HEK293 (cell line): ENCODE measurements at regions not wholly inside any gene's neighbourhood (a gene's known extent, or its start where the extent isn't known, plus 50 kb on each side); places are given as distances from the start of the nearest gene placed in this dataset.

Source experiments
- CTCF ChIA-PET: fragments of 350-600 bp; formaldehyde crosslinking; extraction: SDS; loops from one replicate; lab custom pipeline; 2021; ENCODE audit warnings: antibody characterized with exemption; lab: Yijun Ruan, JAX
- POLR2A ChIA-PET: fragments of 300-600 bp; formaldehyde crosslinking; extraction: SDS; loops from one replicate; lab custom pipeline; 2020; ENCODE audit warnings: antibody characterized with exemption, inconsistent platforms; lab: Yijun Ruan, JAX
- H3K27ac ChIP-seq: fragments of 200-500 bp; sonication (Bioruptor generic); 2 replicates; pipeline ENCODE4 v1.5.1; 2014; ENCODE audit warnings: low read depth, low read length, control low read depth, inconsistent platforms; ENCODE audit errors: extremely low read depth
- H3K36me3 ChIP-seq, 2 experiments: fragments of 200-500 bp in 1 of 2; sonication (Bioruptor generic) in 1 of 2; 1 replicate in 1 of 2; 2 replicates in 1 of 2; pipeline ENCODE4 v1.5.1; 2014 to 2017; ENCODE audit warnings: inconsistent platforms in 2 of 2, low read length in 2 of 2; ENCODE audit not compliant: control insufficient read depth in 2 of 2, insufficient read depth in 1 of 2
- H3K4me1 ChIP-seq: fragments of 200-500 bp; sonication (Bioruptor generic); 2 replicates; pipeline ENCODE4 v1.5.1; 2014; ENCODE audit warnings: mild to moderate bottlenecking, low read length, inconsistent platforms; ENCODE audit not compliant: control insufficient read depth, insufficient read depth
- H3K4me3 ChIP-seq: 2 replicates; pipeline ENCODE4 v1.5.1; 2011; ENCODE audit warnings: low read depth, mild to moderate bottlenecking, control low read depth, low read length, moderate library complexity
- H3K9me3 ChIP-seq: fragments of 200-500 bp; sonication (Bioruptor generic); 2 replicates; pipeline ENCODE4 v1.5.1; 2014; ENCODE audit warnings: low read depth, low read length, inconsistent platforms; ENCODE audit not compliant: control insufficient read depth, insufficient read depth
- BCL11A ChIP-seq: fragments of 450-650 bp; formaldehyde crosslinking; IDR thresholded peaks from 2 replicates; pipeline ENCODE4 v1.5.1; 2016; ENCODE audit warnings: low read depth, missing biosample characterization, missing genetic modification characterization
- GFI1B ChIP-seq: fragments of 450-650 bp; formaldehyde crosslinking; IDR thresholded peaks from 2 replicates; pipeline ENCODE4 v1.5.1; 2016; ENCODE audit warnings: missing biosample characterization, missing genetic modification characterization
- GLI2 ChIP-seq: fragments of 450-650 bp; formaldehyde crosslinking; IDR thresholded peaks from 2 replicates; pipeline ENCODE4; 2017; ENCODE audit warnings: missing biosample characterization, missing genetic modification characterization, low read depth, borderline replicate concordance
- GLIS2 ChIP-seq: fragments of 450-650 bp; formaldehyde crosslinking; IDR thresholded peaks from 2 replicates; pipeline ENCODE4 v1.5.1; 2016; ENCODE audit warnings: missing biosample characterization, missing genetic modification characterization
- KLF16 ChIP-seq: fragments of 450-650 bp; formaldehyde crosslinking; IDR thresholded peaks from 2 replicates; pipeline ENCODE4 v1.5.1; 2017; ENCODE audit warnings: missing biosample characterization, missing genetic modification characterization
- KLF7 ChIP-seq: fragments of 450-650 bp; formaldehyde crosslinking; IDR thresholded peaks from 2 replicates; pipeline ENCODE4 v1.5.1; 2016; ENCODE audit warnings: missing biosample characterization, missing genetic modification characterization, borderline replicate concordance
- OSR2 ChIP-seq: fragments of 450-650 bp; formaldehyde crosslinking; IDR thresholded peaks from 2 replicates; pipeline ENCODE4 v1.5.1; 2016; ENCODE audit warnings: missing biosample characterization, missing genetic modification characterization
- PRDM1 ChIP-seq: fragments of 450-650 bp; formaldehyde crosslinking; IDR thresholded peaks from 2 replicates; pipeline ENCODE4; 2016; ENCODE audit warnings: missing biosample characterization, missing genetic modification characterization
- PRDM4 ChIP-seq: fragments of 450-650 bp; formaldehyde crosslinking; IDR thresholded peaks from 2 replicates; pipeline ENCODE4 v1.5.1; 2017; ENCODE audit warnings: missing biosample characterization, missing genetic modification characterization
- SP2 ChIP-seq: fragments of 450-650 bp; formaldehyde crosslinking; IDR thresholded peaks from 2 replicates; pipeline ENCODE4 v1.5.1; 2016; ENCODE audit warnings: missing biosample characterization, missing genetic modification characterization
- YY1 ChIP-seq: fragments of 450-650 bp; formaldehyde crosslinking; IDR thresholded peaks from 2 replicates; pipeline ENCODE4 v1.5.1; 2018; ENCODE audit warnings: missing biosample characterization, missing genetic modification characterization
- ZFHX2 ChIP-seq: fragments of 450-650 bp; formaldehyde crosslinking; conservative IDR thresholded peaks from 2 replicates; pipeline ENCODE4 v1.5.1; 2016; ENCODE audit warnings: missing biosample characterization, missing genetic modification characterization
- ZFP3 ChIP-seq: fragments of 450-650 bp; formaldehyde crosslinking; IDR thresholded peaks from 2 replicates; pipeline ENCODE4 v1.5.1; 2016; ENCODE audit warnings: low read depth, missing biosample characterization, missing genetic modification characterization
- ZFP37 ChIP-seq: fragments of 450-650 bp; formaldehyde crosslinking; IDR thresholded peaks from 2 replicates; pipeline ENCODE4 v1.5.1; 2016; ENCODE audit warnings: missing biosample characterization, missing genetic modification characterization
- ZNF138 ChIP-seq: fragments of 450-650 bp; formaldehyde crosslinking; IDR thresholded peaks from 2 replicates; pipeline ENCODE4 v1.5.1; 2016; ENCODE audit warnings: missing biosample characterization, missing genetic modification characterization, borderline replicate concordance
- ZNF174 ChIP-seq: fragments of 450-650 bp; formaldehyde crosslinking; IDR thresholded peaks from 2 replicates; pipeline ENCODE4 v1.5.0; 2017; ENCODE audit warnings: missing biosample characterization, mild to moderate bottlenecking, missing genetic modification characterization
- ZNF2 ChIP-seq: fragments of 450-650 bp; formaldehyde crosslinking; IDR thresholded peaks from 2 replicates; pipeline ENCODE4 v1.5.1; 2016; ENCODE audit warnings: missing biosample characterization, missing genetic modification characterization
- ZNF223 ChIP-seq: fragments of 450-650 bp; formaldehyde crosslinking; IDR thresholded peaks from 2 replicates; pipeline ENCODE4 v1.5.1; 2016; ENCODE audit warnings: missing biosample characterization, missing genetic modification characterization
- ZNF311 ChIP-seq: fragments of 450-650 bp; formaldehyde crosslinking; IDR thresholded peaks from 2 replicates; pipeline ENCODE4 v1.5.1; 2017; ENCODE audit warnings: missing biosample characterization, missing genetic modification characterization, borderline replicate concordance
- ZNF473 ChIP-seq: fragments of 450-650 bp; formaldehyde crosslinking; IDR thresholded peaks from 2 replicates; pipeline ENCODE4 v1.5.1; 2017; ENCODE audit warnings: missing biosample characterization, missing genetic modification characterization
- ZNF48 ChIP-seq: fragments of 450-650 bp; formaldehyde crosslinking; IDR thresholded peaks from 2 replicates; pipeline ENCODE4 v1.5.1; 2016; ENCODE audit warnings: missing biosample characterization, missing genetic modification characterization
- ZNF549 ChIP-seq: fragments of 450-650 bp; IDR thresholded peaks from 2 replicates; pipeline ENCODE4 v1.5.1; 2018; ENCODE audit warnings: missing biosample characterization, missing genetic modification characterization, mild to moderate bottlenecking, inconsistent platforms, moderate library complexity
- ZNF555 ChIP-seq: fragments of 450-650 bp; formaldehyde crosslinking; conservative IDR thresholded peaks from 2 replicates; pipeline ENCODE4 v1.5.1; 2017; ENCODE audit warnings: missing biosample characterization, mild to moderate bottlenecking, missing genetic modification characterization, inconsistent platforms
- ZNF558 ChIP-seq: fragments of 450-650 bp; formaldehyde crosslinking; IDR thresholded peaks from 2 replicates; pipeline ENCODE4 v1.5.1; 2016; ENCODE audit warnings: missing biosample characterization, missing genetic modification characterization
- ZNF561 ChIP-seq: fragments of 450-650 bp; IDR thresholded peaks from 2 replicates; pipeline ENCODE4 v1.5.1; 2018; ENCODE audit warnings: missing biosample characterization, missing genetic modification characterization, borderline replicate concordance
- ZNF621 ChIP-seq: fragments of 450-650 bp; formaldehyde crosslinking; IDR thresholded peaks from 2 replicates; pipeline ENCODE4 v1.5.1; 2017; ENCODE audit warnings: missing biosample characterization, missing genetic modification characterization
- ZNF670 ChIP-seq: fragments of 450-650 bp; formaldehyde crosslinking; IDR thresholded peaks from 2 replicates; pipeline ENCODE4 v1.5.1; 2016; ENCODE audit warnings: missing biosample characterization, missing genetic modification characterization, low read depth
- ZNF747 ChIP-seq: fragments of 450-650 bp; formaldehyde crosslinking; IDR thresholded peaks from 2 replicates; pipeline ENCODE4 v1.5.1; 2016; ENCODE audit warnings: missing biosample characterization, missing genetic modification characterization
- ZNF785 ChIP-seq: fragments of 450-650 bp; formaldehyde crosslinking; IDR thresholded peaks from 2 replicates; pipeline ENCODE4 v1.5.1; 2016; ENCODE audit warnings: missing biosample characterization, missing genetic modification characterization
- ZNF843 ChIP-seq: fragments of 450-650 bp; formaldehyde crosslinking; IDR thresholded peaks from 2 replicates; pipeline ENCODE4 v1.5.1; 2016; ENCODE audit warnings: missing biosample characterization, missing genetic modification characterization
- ZSCAN23 ChIP-seq: fragments of 450-650 bp; formaldehyde crosslinking; IDR thresholded peaks from 2 replicates; pipeline ENCODE4 v1.5.1; 2016; ENCODE audit warnings: missing biosample characterization, missing genetic modification characterization
- TF ChIP-seq, protein P1 (sequence below): fragments of 450-650 bp; formaldehyde crosslinking; IDR thresholded peaks from 2 replicates; pipeline ENCODE4 v1.5.1; 2016; ENCODE audit warnings: missing biosample characterization, missing genetic modification characterization
- TF ChIP-seq, protein P2 (sequence below): IDR thresholded peaks from 2 replicates; pipeline ENCODE4 v1.6.1; 2011; ENCODE audit warnings: mild to moderate bottlenecking, low read depth, low read length, borderline replicate concordance
- TF ChIP-seq, protein P3 (sequence below): fragments of 450-650 bp; formaldehyde crosslinking; optimal IDR thresholded peaks from 2 replicates; pipeline ENCODE3; 2016; ENCODE audit warnings: missing biosample characterization, mild to moderate bottlenecking, missing genetic modification characterization
- TF ChIP-seq, protein P4 (sequence below): fragments of 450-650 bp; formaldehyde crosslinking; IDR thresholded peaks from 2 replicates; pipeline ENCODE4 v1.5.1; 2016; ENCODE audit warnings: missing biosample characterization, missing genetic modification characterization

DNA sequence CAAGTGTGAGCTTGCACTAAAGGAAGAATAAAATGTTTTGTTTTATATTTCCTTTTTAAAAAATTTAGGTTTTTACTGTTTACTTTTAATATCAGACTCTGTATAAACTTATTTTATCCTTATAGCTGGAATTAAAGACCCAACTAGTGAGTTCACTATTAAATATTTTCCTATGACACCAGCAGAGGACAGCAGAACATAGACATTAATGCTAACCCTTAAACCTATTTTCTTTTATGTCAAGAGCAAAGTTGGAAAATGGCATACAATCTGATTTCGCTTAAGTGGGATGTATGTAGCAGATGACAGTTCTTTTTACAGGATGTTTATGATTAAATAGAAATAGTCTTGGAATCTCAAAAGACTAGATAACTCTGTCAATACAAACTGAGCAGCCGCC is 188.2 kb upstream of the XIRP2 start:
- POLR2A ChIA-PET = no interaction called here

DNA sequence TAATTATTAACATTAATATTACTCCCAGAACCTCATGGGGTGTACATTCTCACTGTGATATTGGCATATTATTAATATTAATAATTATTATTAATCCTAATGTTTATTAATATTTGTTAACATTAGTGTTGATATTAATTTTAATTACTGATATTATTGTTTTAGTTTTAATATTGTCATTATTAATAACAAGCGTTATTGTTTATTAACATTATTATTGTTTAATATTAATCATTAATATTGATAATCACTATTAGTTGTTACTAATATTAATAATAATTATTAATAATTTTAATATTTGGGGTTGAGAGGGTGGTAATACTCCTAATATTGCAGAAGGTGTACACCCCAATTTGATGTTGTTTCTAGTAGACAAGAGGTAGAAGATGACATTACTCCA is 193.1 kb upstream of the XIRP2 start:
- Histone ChIP-seq H3K27ac (no peak overlapping the region), H3K4me3 (no peak overlapping the region), H3K9me3 (no peaks in the 10 kb centered on the region), H3K36me3 (no peaks in the 10 kb centered on the region), H3K4me1 (no peaks in the 10 kb centered on the region)
- ChIA-PET POLR2A (no interaction called here), CTCF (no interaction called here)
- TF ChIP-seq ZNF473 = no peak
- no peak for TF ChIP-seq ZNF138 (tag by site-specific recombination)
- TF ChIP-seq KLF7 = no peak
- no peak for TF ChIP-seq ZNF2 (tag by site-specific recombination)
- no peak for TF ChIP-seq ZNF223 (tag by site-specific recombination)
- no peak for TF ChIP-seq ZFHX2 (tag by site-specific recombination)
- no peak for TF ChIP-seq ZSCAN23
- no peak for TF ChIP-seq ZNF747 (tag by site-specific recombination)
- TF ChIP-seq YY1 = no peak
- TF ChIP-seq, protein P1, sequence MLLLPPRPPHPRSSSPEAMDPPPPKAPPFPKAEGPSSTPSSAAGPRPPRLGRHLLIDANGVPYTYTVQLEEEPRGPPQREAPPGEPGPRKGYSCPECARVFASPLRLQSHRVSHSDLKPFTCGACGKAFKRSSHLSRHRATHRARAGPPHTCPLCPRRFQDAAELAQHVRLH (tag by site-specific recombination) = no peak
- TF ChIP-seq ZNF670 = no peak
- no peak for TF ChIP-seq ZNF549 (tag by site-specific recombination)
- TF ChIP-seq ZNF555 (tag by site-specific recombination) = no peak
- TF ChIP-seq ZNF843 (tag by site-specific recombination) = no peak
- no peak for TF ChIP-seq ZNF48 (tag by site-specific recombination)
- no peak for TF ChIP-seq PRDM1 (tag by site-specific recombination)
- TF ChIP-seq OSR2 (tag by site-specific recombination) = no peak
- TF ChIP-seq, protein P2, sequence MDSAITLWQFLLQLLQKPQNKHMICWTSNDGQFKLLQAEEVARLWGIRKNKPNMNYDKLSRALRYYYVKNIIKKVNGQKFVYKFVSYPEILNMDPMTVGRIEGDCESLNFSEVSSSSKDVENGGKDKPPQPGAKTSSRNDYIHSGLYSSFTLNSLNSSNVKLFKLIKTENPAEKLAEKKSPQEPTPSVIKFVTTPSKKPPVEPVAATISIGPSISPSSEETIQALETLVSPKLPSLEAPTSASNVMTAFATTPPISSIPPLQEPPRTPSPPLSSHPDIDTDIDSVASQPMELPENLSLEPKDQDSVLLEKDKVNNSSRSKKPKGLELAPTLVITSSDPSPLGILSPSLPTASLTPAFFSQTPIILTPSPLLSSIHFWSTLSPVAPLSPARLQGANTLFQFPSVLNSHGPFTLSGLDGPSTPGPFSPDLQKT = no peak

More for the DNA sequence above, 188.2 kb upstream of the XIRP2 start:
- Histone ChIP-seq H3K27ac (no peak overlapping the region), H3K9me3 (no peaks in the 10 kb centered on the region), H3K4me3 (no peak overlapping the region), H3K4me1 (no peaks in the 10 kb centered on the region), H3K36me3 (no peaks in the 10 kb centered on the region)
- no peak for TF ChIP-seq ZNF561 (tag by site-specific recombination)
- no peak for TF ChIP-seq ZNF223 (tag by site-specific recombination)
- TF ChIP-seq ZNF311 (tag by site-specific recombination) = no peak
- TF ChIP-seq, protein P3, sequence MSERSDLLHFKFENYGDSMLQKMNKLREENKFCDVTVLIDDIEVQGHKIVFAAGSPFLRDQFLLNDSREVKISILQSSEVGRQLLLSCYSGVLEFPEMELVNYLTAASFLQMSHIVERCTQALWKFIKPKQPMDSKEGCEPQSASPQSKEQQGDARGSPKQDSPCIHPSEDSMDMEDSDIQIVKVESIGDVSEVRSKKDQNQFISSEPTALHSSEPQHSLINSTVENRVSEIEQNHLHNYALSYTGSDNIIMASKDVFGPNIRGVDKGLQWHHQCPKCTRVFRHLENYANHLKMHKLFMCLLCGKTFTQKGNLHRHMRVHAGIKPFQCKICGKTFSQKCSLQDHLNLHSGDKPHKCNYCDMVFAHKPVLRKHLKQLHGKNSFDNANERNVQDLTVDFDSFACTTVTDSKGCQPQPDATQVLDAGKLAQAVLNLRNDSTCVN = no peak
- TF ChIP-seq ZNF174 (tag by site-specific recombination) = no peak
- TF ChIP-seq GFI1B (tag by site-specific recombination) = no peak
- no peak for TF ChIP-seq BCL11A (tag by site-specific recombination)
- TF ChIP-seq ZNF785 (tag by site-specific recombination) = no peak
- TF ChIP-seq GLIS2 = no peak
- TF ChIP-seq, protein P4, sequence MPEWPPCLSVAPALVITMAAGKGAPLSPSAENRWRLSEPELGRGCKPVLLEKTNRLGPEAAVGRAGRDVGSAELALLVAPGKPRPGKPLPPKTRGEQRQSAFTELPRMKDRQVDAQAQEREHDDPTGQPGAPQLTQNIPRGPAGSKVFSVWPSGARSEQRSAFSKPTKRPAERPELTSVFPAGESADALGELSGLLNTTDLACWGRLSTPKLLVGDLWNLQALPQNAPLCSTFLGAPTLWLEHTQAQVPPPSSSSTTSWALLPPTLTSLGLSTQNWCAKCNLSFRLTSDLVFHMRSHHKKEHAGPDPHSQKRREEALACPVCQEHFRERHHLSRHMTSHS (tag by site-specific recombination) = no peak
- TF ChIP-seq KLF16 (tag by site-specific recombination) = no peak
- no peak for TF ChIP-seq ZNF621 (tag by site-specific recombination)
- no peak for TF ChIP-seq ZFP37 (tag by site-specific recombination)
- TF ChIP-seq ZFP3 (tag by site-specific recombination) = no peak
- no peak for TF ChIP-seq ZNF558 (tag by site-specific recombination)
- no peak for TF ChIP-seq GLI2 (tag by site-specific recombination)
- TF ChIP-seq ZNF549 (tag by site-specific recombination) = no peak
- TF ChIP-seq PRDM4 (tag by site-specific recombination) = no peak
- TF ChIP-seq SP2 (tag by site-specific recombination) = no peak
- CTCF ChIA-PET = no interaction called here
